ENCODE measurements at regions not wholly inside any gene's neighbourhood (a gene's known extent, or its start where the extent isn't known, plus 50 kb on each side); places are given as distances from the start of the nearest gene placed in this dataset.
"Not testable (repeated sequence)": the region's sequence is repeated elsewhere in the genome, so short reads cannot be mapped to it uniquely, and the experiment has no call there.

- Histone ChIP-seq H3K4me3 (ENCODE audit: low read length) (no peak overlapping the region), H3K9me3 (ENCODE audit: control insufficient read depth, insufficient read depth, low read length) (no peaks in the 10 kb centered on the region), H3K27me3 (ENCODE audit: control insufficient read depth, insufficient read depth, low read length) (no peaks in the 10 kb centered on the region), H3K36me3 (ENCODE audit: control insufficient read depth, insufficient read depth, low read length) (no peaks in the 10 kb centered on the region), H3K4me1 (ENCODE audit: control insufficient read depth, insufficient read depth, low read length) (no peaks in the 10 kb centered on the region), H3K27ac (ENCODE audit: low read length) (no peak overlapping the region)
- intact Hi-C loops (cut with micrococcal nuclease): no loop called here
- H3K27me3 Mint-ChIP-seq (ENCODE audit: low read depth in 2 of 2): peaks cover 0 to 4% of the 10 kb centered on the region in 2 donors
- WGBS (ENCODE audit: insufficient coverage): 54% methylated on average over 6 of the region's 6 CpGs
- no peak for TF ChIP-seq CTCF (IDR thresholded peaks at IDR 0.05)
- ATAC-seq (no peak), DNase-seq (no peak)
- H3K4me1 Mint-ChIP-seq: no peaks in the 10 kb centered on the region
- no peak overlapping the region for H3K27ac Mint-ChIP-seq
- H3K9me3 Mint-ChIP-seq: no peaks in the 10 kb centered on the region
- H3K4me3 Mint-ChIP-seq: no peak overlapping the region
- no peaks in the 10 kb centered on the region for H3K36me3 Mint-ChIP-seq
These were observed 100.2 kb upstream of the AKAP13 start for GRCh38 chr15:85280203-85280602.

GRCh38 chr15:85281293-85281882 lies 99.0 kb upstream of the AKAP13 start:
- ATAC-seq: no peak
- no peak overlapping the region for H3K27ac Mint-ChIP-seq
- no peak for DNase-seq
- H3K4me3 ChIP-seq (ENCODE audit: low read length): no peak overlapping the region
- intact Hi-C loops (cut with micrococcal nuclease): no loop called here
- TF ChIP-seq CTCF (IDR thresholded peaks at IDR 0.05): no peak
- H3K4me3 Mint-ChIP-seq: no peak overlapping the region
- no peaks in the 10 kb centered on the region for H3K36me3 Mint-ChIP-seq
- no peaks in the 10 kb centered on the region for H3K27me3 ChIP-seq (ENCODE audit: control insufficient read depth, insufficient read depth, low read length)
- H3K27ac ChIP-seq (ENCODE audit: low read length): no peak overlapping the region
- no peaks in the 10 kb centered on the region for H3K36me3 ChIP-seq (ENCODE audit: control insufficient read depth, insufficient read depth, low read length)
- peaks cover 0 to 4% of the 10 kb centered on the region in 2 donors for H3K27me3 Mint-ChIP-seq (ENCODE audit: low read depth in 2 of 2)
- no peaks in the 10 kb centered on the region for H3K9me3 Mint-ChIP-seq
- no peaks in the 10 kb centered on the region for H3K4me1 ChIP-seq (ENCODE audit: control insufficient read depth, insufficient read depth, low read length)
- no peaks in the 10 kb centered on the region for H3K9me3 ChIP-seq (ENCODE audit: control insufficient read depth, insufficient read depth, low read length)
- WGBS (ENCODE audit: insufficient coverage): 88% methylated on average over 7 of the region's 7 CpGs
- no peaks in the 10 kb centered on the region for H3K4me1 Mint-ChIP-seq

GRCh38 chr15:85282504-85283115 lies 97.8 kb upstream of the AKAP13 start:
- no peak overlapping the region for H3K27ac Mint-ChIP-seq
- peaks cover 0 to 7% of the 10 kb centered on the region in 2 donors for H3K27me3 Mint-ChIP-seq (ENCODE audit: low read depth in 2 of 2)
- Histone ChIP-seq H3K27me3 (ENCODE audit: control insufficient read depth, insufficient read depth, low read length) (no peaks in the 10 kb centered on the region), H3K4me3 (ENCODE audit: low read length) (no peak overlapping the region), H3K36me3 (ENCODE audit: control insufficient read depth, insufficient read depth, low read length) (no peaks in the 10 kb centered on the region), H3K27ac (ENCODE audit: low read length) (no peak overlapping the region), H3K4me1 (ENCODE audit: control insufficient read depth, insufficient read depth, low read length) (no peaks in the 10 kb centered on the region), H3K9me3 (ENCODE audit: control insufficient read depth, insufficient read depth, low read length) (no peaks in the 10 kb centered on the region)
- intact Hi-C loops (cut with micrococcal nuclease): no loop called here
- no peak for TF ChIP-seq CTCF (IDR thresholded peaks at IDR 0.05)
- ATAC-seq (no peak), DNase-seq (no peak)
- no peaks in the 10 kb centered on the region for H3K36me3 Mint-ChIP-seq
- H3K9me3 Mint-ChIP-seq: no peaks in the 10 kb centered on the region
- 91% methylated on average over 11 of the region's 11 CpGs for WGBS (ENCODE audit: insufficient coverage)
- no peaks in the 10 kb centered on the region for H3K4me1 Mint-ChIP-seq
- H3K4me3 Mint-ChIP-seq: no peak overlapping the region

GRCh38 chr15:85283815-85284214 lies 96.6 kb upstream of the AKAP13 start:
- ATAC-seq; intact Hi-C loops (cut with micrococcal nuclease); H3K36me3 Mint-ChIP-seq; H3K27me3 ChIP-seq (ENCODE audit: control insufficient read depth, insufficient read depth, low read length); H3K36me3 ChIP-seq (ENCODE audit: control insufficient read depth, insufficient read depth, low read length); H3K4me1 Mint-ChIP-seq; H3K4me3 ChIP-seq (ENCODE audit: low read length); H3K27ac ChIP-seq (ENCODE audit: low read length); H3K9me3 ChIP-seq (ENCODE audit: control insufficient read depth, insufficient read depth, low read length); H3K27me3 Mint-ChIP-seq (ENCODE audit: low read depth in 2 of 2); H3K9me3 Mint-ChIP-seq; H3K4me1 ChIP-seq (ENCODE audit: control insufficient read depth, insufficient read depth, low read length); H3K27ac Mint-ChIP-seq; H3K4me3 Mint-ChIP-seq; DNase-seq: not testable (repeated sequence)
- 85% methylated on average over 3 of the region's 5 CpGs for WGBS (ENCODE audit: insufficient coverage)
